ENCODE measurements at regions not wholly inside any gene's neighbourhood (a gene's known extent, or its start where the extent isn't known, plus 50 kb on each side); places are given as distances from the start of the nearest gene placed in this dataset.

DNA sequence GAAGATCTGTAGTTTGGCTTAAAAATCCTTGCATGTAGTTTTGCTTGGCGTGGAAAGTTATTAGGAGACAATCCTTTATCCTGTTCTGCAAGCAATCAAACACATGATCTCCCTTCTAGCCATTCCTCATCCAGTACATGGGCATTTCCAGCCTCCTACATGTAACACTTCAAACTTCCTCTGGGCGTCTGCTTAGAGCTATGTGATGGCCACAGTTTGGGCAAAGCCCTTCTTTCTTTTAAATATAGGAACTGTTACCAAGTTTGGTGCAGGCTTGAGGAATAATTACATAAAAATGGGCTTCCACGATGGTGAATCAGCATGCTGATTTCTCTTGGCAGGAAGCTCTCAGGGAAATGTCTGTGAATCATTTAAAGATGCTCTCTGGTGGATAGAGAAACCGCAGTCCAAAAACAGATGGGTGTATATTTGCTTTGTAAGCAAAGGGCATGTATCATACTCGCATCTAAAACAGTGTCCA, 176.9 kb upstream of the FMN2 start:
- TF ChIP-seq, protein P1, sequence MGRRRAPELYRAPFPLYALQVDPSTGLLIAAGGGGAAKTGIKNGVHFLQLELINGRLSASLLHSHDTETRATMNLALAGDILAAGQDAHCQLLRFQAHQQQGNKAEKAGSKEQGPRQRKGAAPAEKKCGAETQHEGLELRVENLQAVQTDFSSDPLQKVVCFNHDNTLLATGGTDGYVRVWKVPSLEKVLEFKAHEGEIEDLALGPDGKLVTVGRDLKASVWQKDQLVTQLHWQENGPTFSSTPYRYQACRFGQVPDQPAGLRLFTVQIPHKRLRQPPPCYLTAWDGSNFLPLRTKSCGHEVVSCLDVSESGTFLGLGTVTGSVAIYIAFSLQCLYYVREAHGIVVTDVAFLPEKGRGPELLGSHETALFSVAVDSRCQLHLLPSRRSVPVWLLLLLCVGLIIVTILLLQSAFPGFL (CRISPR knock-in tag; IDR thresholded peaks at IDR 0.05; ENCODE audit: borderline replicate concordance), result no peak
- TF ChIP-seq ETV6 (CRISPR knock-in tag; IDR thresholded peaks at IDR 0.05) (no peak), ZNF423 (CRISPR knock-in tag; IDR thresholded peaks at IDR 0.05) (no peak), ZNF263 (CRISPR knock-in tag; IDR thresholded peaks at IDR 0.05; ENCODE audit: low read depth) (no peak), FOXK1 (CRISPR knock-in tag; IDR thresholded peaks at IDR 0.05) (no peak), SP1 (CRISPR knock-in tag; conservative IDR thresholded peaks at IDR 0.05) (no peak)
- TF ChIP-seq, protein P2, sequence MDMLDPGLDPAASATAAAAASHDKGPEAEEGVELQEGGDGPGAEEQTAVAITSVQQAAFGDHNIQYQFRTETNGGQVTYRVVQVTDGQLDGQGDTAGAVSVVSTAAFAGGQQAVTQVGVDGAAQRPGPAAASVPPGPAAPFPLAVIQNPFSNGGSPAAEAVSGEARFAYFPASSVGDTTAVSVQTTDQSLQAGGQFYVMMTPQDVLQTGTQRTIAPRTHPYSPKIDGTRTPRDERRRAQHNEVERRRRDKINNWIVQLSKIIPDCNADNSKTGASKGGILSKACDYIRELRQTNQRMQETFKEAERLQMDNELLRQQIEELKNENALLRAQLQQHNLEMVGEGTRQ (CRISPR knock-in tag; IDR thresholded peaks at IDR 0.05), result no peak
- TF ChIP-seq, protein P3, sequence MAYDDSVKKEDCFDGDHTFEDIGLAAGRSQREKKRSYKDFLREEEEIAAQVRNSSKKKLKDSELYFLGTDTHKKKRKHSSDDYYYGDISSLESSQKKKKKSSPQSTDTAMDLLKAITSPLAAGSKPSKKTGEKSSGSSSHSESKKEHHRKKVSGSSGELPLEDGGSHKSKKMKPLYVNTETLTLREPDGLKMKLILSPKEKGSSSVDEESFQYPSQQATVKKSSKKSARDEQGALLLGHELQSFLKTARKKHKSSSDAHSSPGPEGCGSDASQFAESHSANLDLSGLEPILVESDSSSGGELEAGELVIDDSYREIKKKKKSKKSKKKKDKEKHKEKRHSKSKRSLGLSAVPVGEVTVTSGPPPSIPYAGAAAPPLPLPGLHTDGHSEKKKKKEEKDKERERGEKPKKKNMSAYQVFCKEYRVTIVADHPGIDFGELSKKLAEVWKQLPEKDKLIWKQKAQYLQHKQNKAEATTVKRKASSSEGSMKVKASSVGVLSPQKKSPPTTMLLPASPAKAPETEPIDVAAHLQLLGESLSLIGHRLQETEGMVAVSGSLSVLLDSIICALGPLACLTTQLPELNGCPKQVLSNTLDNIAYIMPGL (CRISPR knock-in tag; IDR thresholded peaks at IDR 0.05), result no peak
- ChIA-PET CTCF (interaction anchor here (1.1 to 2.5 kb wide), 4 partner anchors 17 to 104 kb away, joined by 3 to 9 read pairs (median 6); no protein-coding TSS in a partner anchor), POLR2A (interaction anchor here (0.6 kb wide), 1 partner anchor 671 kb away, joined by 5 read pairs; no protein-coding TSS in a partner anchor)
- no peak for DNase-seq (ENCODE audit: low spot score)
- H3K9me3 Mint-ChIP-seq, result 0 out of 2 replicates have a peak, but pooled peaks cover under 1% of the 10 kb centered on the region
- no peaks in the 10 kb centered on the region for H3K27me3 Mint-ChIP-seq (ENCODE audit: low read depth)
- peaks cover 48% of the 10 kb centered on the region for H3K4me1 Mint-ChIP-seq
- H3K27ac Mint-ChIP-seq, result peak overlapping the region; percentile 8; the same call in 1 of the 2 replicates
- no peaks in the 10 kb centered on the region for H3K36me3 Mint-ChIP-seq
- peak; percentile 95 for ATAC-seq
- no peak overlapping the region for H3K4me3 Mint-ChIP-seq

DNA sequence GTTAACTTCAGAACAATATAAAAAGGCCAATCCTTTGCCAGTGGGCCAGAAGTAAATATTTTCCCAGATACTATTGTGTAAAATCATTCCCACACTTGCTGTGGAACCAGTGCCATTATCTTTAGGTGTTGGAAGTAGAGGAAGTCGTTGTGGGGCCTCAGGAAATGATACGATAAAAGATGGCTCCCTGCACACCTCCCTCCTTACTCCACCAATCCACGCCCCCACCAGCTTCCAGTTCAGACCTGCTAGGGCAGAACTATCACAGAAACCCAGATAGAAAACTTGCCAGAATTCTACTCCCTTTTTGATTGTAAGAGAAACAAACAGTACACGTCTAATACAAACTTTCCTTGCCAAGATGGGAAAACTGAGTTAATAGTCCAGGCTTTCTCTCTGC, 173.0 kb upstream of the FMN2 start:
- peaks cover 7% of the 10 kb centered on the region for H3K9me3 Mint-ChIP-seq
- TF ChIP-seq TCF7 (CRISPR knock-in tag; IDR thresholded peaks at IDR 0.05; ENCODE audit: low read depth) (no peak), JUN (CRISPR knock-in tag; IDR thresholded peaks at IDR 0.05) (no peak), MXD4 (CRISPR knock-in tag; IDR thresholded peaks at IDR 0.05; ENCODE audit: borderline replicate concordance) (no peak), FOXP1 (CRISPR knock-in tag; IDR thresholded peaks at IDR 0.05; ENCODE audit: borderline replicate concordance) (no peak), SMAD4 (CRISPR knock-in tag; IDR thresholded peaks at IDR 0.05) (no peak), NFE2L1 (CRISPR knock-in tag; IDR thresholded peaks at IDR 0.05) (no peak), RELA (CRISPR knock-in tag; IDR thresholded peaks at IDR 0.05; ENCODE audit: borderline replicate concordance) (no peak), CREB1 (CRISPR knock-in tag; IDR thresholded peaks at IDR 0.05) (no peak), PRRX2 (CRISPR knock-in tag; IDR thresholded peaks at IDR 0.05) (no peak), ZNF396 (CRISPR knock-in tag; IDR thresholded peaks at IDR 0.05; ENCODE audit: borderline replicate concordance) (no peak), GRHL2 (CRISPR knock-in tag; IDR thresholded peaks at IDR 0.05; ENCODE audit: insufficient replicate concordance, severe bottlenecking) (no peak)
- TF ChIP-seq, protein P4, sequence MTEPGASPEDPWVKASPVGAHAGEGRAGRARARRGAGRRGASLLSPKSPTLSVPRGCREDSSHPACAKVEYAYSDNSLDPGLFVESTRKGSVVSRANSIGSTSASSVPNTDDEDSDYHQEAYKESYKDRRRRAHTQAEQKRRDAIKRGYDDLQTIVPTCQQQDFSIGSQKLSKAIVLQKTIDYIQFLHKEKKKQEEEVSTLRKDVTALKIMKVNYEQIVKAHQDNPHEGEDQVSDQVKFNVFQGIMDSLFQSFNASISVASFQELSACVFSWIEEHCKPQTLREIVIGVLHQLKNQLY (CRISPR knock-in tag; IDR thresholded peaks at IDR 0.05), result no peak
- TF ChIP-seq, protein P5, sequence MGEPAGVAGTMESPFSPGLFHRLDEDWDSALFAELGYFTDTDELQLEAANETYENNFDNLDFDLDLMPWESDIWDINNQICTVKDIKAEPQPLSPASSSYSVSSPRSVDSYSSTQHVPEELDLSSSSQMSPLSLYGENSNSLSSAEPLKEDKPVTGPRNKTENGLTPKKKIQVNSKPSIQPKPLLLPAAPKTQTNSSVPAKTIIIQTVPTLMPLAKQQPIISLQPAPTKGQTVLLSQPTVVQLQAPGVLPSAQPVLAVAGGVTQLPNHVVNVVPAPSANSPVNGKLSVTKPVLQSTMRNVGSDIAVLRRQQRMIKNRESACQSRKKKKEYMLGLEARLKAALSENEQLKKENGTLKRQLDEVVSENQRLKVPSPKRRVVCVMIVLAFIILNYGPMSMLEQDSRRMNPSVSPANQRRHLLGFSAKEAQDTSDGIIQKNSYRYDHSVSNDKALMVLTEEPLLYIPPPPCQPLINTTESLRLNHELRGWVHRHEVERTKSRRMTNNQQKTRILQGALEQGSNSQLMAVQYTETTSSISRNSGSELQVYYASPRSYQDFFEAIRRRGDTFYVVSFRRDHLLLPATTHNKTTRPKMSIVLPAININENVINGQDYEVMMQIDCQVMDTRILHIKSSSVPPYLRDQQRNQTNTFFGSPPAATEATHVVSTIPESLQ (CRISPR knock-in tag; IDR thresholded peaks at IDR 0.05), result no peak
- TF ChIP-seq, protein P6, sequence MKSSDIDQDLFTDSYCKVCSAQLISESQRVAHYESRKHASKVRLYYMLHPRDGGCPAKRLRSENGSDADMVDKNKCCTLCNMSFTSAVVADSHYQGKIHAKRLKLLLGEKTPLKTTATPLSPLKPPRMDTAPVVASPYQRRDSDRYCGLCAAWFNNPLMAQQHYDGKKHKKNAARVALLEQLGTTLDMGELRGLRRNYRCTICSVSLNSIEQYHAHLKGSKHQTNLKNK (CRISPR knock-in tag; IDR thresholded peaks at IDR 0.05), result no peak
- TF ChIP-seq, protein P7, sequence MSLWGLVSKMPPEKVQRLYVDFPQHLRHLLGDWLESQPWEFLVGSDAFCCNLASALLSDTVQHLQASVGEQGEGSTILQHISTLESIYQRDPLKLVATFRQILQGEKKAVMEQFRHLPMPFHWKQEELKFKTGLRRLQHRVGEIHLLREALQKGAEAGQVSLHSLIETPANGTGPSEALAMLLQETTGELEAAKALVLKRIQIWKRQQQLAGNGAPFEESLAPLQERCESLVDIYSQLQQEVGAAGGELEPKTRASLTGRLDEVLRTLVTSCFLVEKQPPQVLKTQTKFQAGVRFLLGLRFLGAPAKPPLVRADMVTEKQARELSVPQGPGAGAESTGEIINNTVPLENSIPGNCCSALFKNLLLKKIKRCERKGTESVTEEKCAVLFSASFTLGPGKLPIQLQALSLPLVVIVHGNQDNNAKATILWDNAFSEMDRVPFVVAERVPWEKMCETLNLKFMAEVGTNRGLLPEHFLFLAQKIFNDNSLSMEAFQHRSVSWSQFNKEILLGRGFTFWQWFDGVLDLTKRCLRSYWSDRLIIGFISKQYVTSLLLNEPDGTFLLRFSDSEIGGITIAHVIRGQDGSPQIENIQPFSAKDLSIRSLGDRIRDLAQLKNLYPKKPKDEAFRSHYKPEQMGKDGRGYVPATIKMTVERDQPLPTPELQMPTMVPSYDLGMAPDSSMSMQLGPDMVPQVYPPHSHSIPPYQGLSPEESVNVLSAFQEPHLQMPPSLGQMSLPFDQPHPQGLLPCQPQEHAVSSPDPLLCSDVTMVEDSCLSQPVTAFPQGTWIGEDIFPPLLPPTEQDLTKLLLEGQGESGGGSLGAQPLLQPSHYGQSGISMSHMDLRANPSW (CRISPR knock-in tag; conservative IDR thresholded peaks at IDR 0.05; ENCODE audit: low read depth), result no peak
- TF ChIP-seq, protein P8, sequence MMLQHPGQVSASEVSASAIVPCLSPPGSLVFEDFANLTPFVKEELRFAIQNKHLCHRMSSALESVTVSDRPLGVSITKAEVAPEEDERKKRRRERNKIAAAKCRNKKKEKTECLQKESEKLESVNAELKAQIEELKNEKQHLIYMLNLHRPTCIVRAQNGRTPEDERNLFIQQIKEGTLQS (CRISPR knock-in tag; conservative IDR thresholded peaks at IDR 0.05), result no peak
- no peaks in the 10 kb centered on the region for H3K36me3 Mint-ChIP-seq
- peaks cover 29% of the 10 kb centered on the region for H3K4me1 Mint-ChIP-seq
- CTCF ChIA-PET, result interaction anchor here (0.9 kb wide), 1 partner anchor 21 kb away, joined by 3 read pairs; no protein-coding TSS in a partner anchor
- no peak overlapping the region for H3K4me3 Mint-ChIP-seq
- DNase-seq (ENCODE audit: low spot score) (no peak), ATAC-seq (no peak)
- POLR2A ChIA-PET, result no interaction called here
- no peaks in the 10 kb centered on the region for H3K27me3 Mint-ChIP-seq (ENCODE audit: low read depth)
- H3K27ac Mint-ChIP-seq, result no peak overlapping the region

Measured in WTC11 (cell line).